ENCODE measurements at regions not wholly inside any gene's neighbourhood (a gene's known extent, or its start where the extent isn't known, plus 50 kb on each side); places are given as distances from the start of the nearest gene placed in this dataset.

DNA sequence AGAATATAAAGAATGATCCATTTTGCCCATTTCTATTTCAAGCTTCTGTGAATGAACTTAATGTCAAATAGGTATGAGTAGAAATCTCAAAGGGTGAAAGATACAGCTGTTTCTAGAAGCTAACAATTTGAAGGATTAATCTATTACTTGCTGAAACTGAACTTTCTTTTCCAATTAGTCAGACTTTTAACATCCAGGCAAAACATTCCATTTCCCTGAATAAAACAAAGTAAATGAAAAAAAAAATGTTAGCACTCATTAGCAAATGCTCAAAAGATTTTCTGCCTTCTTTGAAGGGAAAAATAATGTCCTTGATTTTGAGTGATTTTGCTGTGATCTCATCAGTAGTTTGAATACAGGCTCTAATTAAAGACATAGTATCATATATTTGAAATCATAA, 447.6 kb upstream of the PRMT6 start:
- H3K36me3 ChIP-seq (ENCODE audit: control insufficient read depth, insufficient read depth, low read length): no peaks in the 10 kb centered on the region
- peaks cover 3% of the 10 kb centered on the region for H3K27me3 Mint-ChIP-seq (ENCODE audit: insufficient read depth, unreplicated experiment)
- no peak overlapping the region for H3K27ac Mint-ChIP-seq (ENCODE audit: unreplicated experiment)
- no peak for DNase-seq
- H3K4me1 ChIP-seq: no peaks in the 10 kb centered on the region
- no peaks in the 10 kb centered on the region for H3K27me3 ChIP-seq (replicated peaks; ENCODE audit: control insufficient read depth, insufficient read depth, low read length)
- ChIA-PET POLR2A (no interaction called here), CTCF (no interaction called here)
- no TSS peak for BruUV-seq (replicated peaks)
- intact Hi-C loops (cut with micrococcal nuclease; ENCODE audit: unreplicated experiment): no loop called here
- no peaks in the 10 kb centered on the region for H3K4me1 Mint-ChIP-seq (ENCODE audit: low read depth, unreplicated experiment)
- no peak overlapping the region for H3K4me3 ChIP-seq (ENCODE audit: low read depth, low read length)
- H3K9me3 ChIP-seq: no peaks in the 10 kb centered on the region
- no peak overlapping the region for H3K4me3 Mint-ChIP-seq (ENCODE audit: unreplicated experiment)
- TF ChIP-seq, protein P1, sequence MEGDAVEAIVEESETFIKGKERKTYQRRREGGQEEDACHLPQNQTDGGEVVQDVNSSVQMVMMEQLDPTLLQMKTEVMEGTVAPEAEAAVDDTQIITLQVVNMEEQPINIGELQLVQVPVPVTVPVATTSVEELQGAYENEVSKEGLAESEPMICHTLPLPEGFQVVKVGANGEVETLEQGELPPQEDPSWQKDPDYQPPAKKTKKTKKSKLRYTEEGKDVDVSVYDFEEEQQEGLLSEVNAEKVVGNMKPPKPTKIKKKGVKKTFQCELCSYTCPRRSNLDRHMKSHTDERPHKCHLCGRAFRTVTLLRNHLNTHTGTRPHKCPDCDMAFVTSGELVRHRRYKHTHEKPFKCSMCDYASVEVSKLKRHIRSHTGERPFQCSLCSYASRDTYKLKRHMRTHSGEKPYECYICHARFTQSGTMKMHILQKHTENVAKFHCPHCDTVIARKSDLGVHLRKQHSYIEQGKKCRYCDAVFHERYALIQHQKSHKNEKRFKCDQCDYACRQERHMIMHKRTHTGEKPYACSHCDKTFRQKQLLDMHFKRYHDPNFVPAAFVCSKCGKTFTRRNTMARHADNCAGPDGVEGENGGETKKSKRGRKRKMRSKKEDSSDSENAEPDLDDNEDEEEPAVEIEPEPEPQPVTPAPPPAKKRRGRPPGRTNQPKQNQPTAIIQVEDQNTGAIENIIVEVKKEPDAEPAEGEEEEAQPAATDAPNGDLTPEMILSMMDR (IDR thresholded peaks at IDR 0.05; ENCODE audit: insufficient read depth in 1 of 2, low read depth in 1 of 2, low read length in 1 of 2, severe bottlenecking in 1 of 2, unreplicated experiment in 1 of 2): no peak
- no peaks in the 10 kb centered on the region for H3K9me3 Mint-ChIP-seq (ENCODE audit: unreplicated experiment)
- peaks cover 6% of the 10 kb centered on the region for H3K36me3 Mint-ChIP-seq (ENCODE audit: insufficient read depth, unreplicated experiment)

DNA sequence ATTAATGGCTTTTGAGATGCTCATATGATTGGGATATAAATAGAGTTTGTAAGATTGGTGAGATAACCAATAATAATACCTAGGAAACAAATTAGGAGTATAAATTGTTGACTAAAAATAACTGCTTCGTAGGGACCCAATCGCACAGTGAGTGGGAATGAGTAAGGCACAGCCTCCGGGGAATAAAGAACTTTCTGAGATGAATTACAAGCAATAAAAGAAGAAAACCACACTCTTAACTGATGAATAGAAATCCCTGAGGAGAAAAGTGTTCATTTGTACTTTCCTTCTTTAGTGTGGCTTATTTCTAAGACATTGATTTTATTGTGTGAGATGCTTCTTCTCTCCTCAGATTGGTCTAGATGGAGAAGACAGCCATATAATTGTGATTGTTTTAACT, 443.4 kb upstream of the PRMT6 start:
- ChIA-PET POLR2A (no interaction called here), CTCF (no interaction called here)
- TF ChIP-seq, protein P1 (IDR thresholded peaks at IDR 0.05; ENCODE audit: insufficient read depth in 1 of 2, low read depth in 1 of 2, low read length in 1 of 2, severe bottlenecking in 1 of 2, unreplicated experiment in 1 of 2): no peak
- H3K4me3 Mint-ChIP-seq (ENCODE audit: unreplicated experiment): no peak overlapping the region
- H3K36me3 Mint-ChIP-seq (ENCODE audit: insufficient read depth, unreplicated experiment): no peaks in the 10 kb centered on the region
- no peak overlapping the region for H3K27ac Mint-ChIP-seq (ENCODE audit: unreplicated experiment)
- no peak for DNase-seq
- Histone ChIP-seq H3K4me3 (ENCODE audit: low read depth, low read length) (no peak overlapping the region), H3K27me3 (replicated peaks; ENCODE audit: control insufficient read depth, insufficient read depth, low read length) (no peaks in the 10 kb centered on the region), H3K9me3 (no peaks in the 10 kb centered on the region), H3K4me1 (no peaks in the 10 kb centered on the region), H3K36me3 (ENCODE audit: control insufficient read depth, insufficient read depth, low read length) (no peaks in the 10 kb centered on the region)
- intact Hi-C loops (cut with micrococcal nuclease; ENCODE audit: unreplicated experiment): no loop called here
- H3K27me3 Mint-ChIP-seq (ENCODE audit: insufficient read depth, unreplicated experiment): peaks cover 3% of the 10 kb centered on the region
- no peaks in the 10 kb centered on the region for H3K9me3 Mint-ChIP-seq (ENCODE audit: unreplicated experiment)
- H3K4me1 Mint-ChIP-seq (ENCODE audit: low read depth, unreplicated experiment): no peaks in the 10 kb centered on the region
- BruUV-seq (replicated peaks): no TSS peak

DNA sequence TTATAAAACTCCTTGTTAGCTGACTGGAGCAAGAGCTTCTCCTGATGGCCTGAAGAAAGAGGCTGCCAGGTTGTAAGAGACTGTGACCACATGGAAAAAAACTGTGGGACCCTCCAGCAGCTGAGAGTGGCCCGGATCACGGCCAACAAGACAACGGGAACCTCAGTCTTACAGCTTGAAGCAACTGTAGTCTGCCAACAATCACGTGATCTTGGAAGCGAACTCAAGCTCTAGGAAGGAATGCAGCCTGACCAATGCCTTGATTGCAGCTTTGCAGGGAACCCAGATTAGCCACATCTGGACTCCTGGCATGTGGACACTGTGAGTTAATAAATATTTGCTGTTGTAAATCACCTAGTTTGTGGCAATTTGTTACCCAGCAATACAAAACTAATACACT, 442.6 kb upstream of the PRMT6 start:
- Mint-ChIP-seq H3K27me3 (ENCODE audit: insufficient read depth, unreplicated experiment) (peaks cover 3% of the 10 kb centered on the region), H3K36me3 (ENCODE audit: insufficient read depth, unreplicated experiment) (no peaks in the 10 kb centered on the region), H3K27ac (ENCODE audit: unreplicated experiment) (no peak overlapping the region), H3K9me3 (ENCODE audit: unreplicated experiment) (no peaks in the 10 kb centered on the region), H3K4me3 (ENCODE audit: unreplicated experiment) (no peak overlapping the region), H3K4me1 (ENCODE audit: low read depth, unreplicated experiment) (no peaks in the 10 kb centered on the region)
- no TSS peak for BruUV-seq (replicated peaks)
- TF ChIP-seq, protein P1 (IDR thresholded peaks at IDR 0.05; ENCODE audit: insufficient read depth in 1 of 2, low read depth in 1 of 2, low read length in 1 of 2, severe bottlenecking in 1 of 2, unreplicated experiment in 1 of 2): no peak
- H3K36me3 ChIP-seq (ENCODE audit: control insufficient read depth, insufficient read depth, low read length): no peaks in the 10 kb centered on the region
- DNase-seq: no peak
- intact Hi-C loops (cut with micrococcal nuclease; ENCODE audit: unreplicated experiment): no loop called here
- CTCF ChIA-PET: no interaction called here
- H3K27me3 ChIP-seq (replicated peaks; ENCODE audit: control insufficient read depth, insufficient read depth, low read length): no peaks in the 10 kb centered on the region
- H3K4me1 ChIP-seq: no peaks in the 10 kb centered on the region
- no peaks in the 10 kb centered on the region for H3K9me3 ChIP-seq
- no peak overlapping the region for H3K4me3 ChIP-seq (ENCODE audit: low read depth, low read length)
- POLR2A ChIA-PET: no interaction called here
